NCI-H2171 treated with DMSO at 0.1 percent for 48 hours (cell line): ENCODE measurements at regions not wholly inside any gene's neighbourhood (a gene's known extent, or its start where the extent isn't known, plus 50 kb on each side); places are given as distances from the start of the nearest gene placed in this dataset.
"Not testable (repeated sequence)": the region's sequence is repeated elsewhere in the genome, so short reads cannot be mapped to it uniquely, and the experiment has no call there.

Experiments used
- DNase-seq: peaks from one replicate; lab custom pipeline; 2025; lab: John Stamatoyannopoulos, UW

DNA sequence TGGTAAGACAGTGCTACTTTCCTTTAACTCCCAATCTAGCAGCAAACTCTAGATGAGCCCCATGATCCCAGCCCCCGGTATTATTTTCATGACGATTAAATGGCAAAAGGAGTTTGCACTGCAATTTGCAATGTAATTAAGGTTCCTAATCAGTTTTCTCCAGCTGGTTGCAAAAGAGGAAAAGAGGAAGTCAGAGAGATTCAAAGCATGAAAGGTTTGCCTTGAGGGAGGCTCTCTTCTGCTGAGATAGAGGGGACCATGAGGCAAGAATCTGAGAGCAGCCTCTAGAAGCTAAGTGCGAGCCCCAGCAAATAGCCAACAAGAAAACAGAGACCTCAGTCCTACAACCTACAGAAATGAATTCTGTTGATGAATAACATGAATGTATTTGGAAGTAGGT is 527.1 kb downstream of the UQCRFS1 start:
- no peak for DNase-seq

DNA sequence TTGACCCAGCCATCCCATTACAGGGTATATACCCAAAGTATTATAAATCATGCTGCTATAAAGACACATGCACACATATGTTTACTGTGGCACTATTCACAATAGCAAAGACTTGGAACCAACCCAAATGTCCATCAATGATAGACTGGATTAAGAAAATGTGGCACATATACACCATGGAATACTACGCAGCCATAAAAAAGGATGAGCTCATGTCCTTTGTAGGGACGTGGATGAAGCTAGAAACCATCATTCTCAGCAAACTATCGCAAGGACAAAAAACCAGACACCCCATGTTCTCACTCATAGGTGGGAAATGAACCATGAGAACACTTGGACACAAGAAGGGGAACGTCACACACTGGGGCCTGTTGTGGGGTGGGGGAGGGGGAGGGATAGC is 527.9 kb downstream of the UQCRFS1 start:
- DNase-seq = not testable (repeated sequence)

DNA sequence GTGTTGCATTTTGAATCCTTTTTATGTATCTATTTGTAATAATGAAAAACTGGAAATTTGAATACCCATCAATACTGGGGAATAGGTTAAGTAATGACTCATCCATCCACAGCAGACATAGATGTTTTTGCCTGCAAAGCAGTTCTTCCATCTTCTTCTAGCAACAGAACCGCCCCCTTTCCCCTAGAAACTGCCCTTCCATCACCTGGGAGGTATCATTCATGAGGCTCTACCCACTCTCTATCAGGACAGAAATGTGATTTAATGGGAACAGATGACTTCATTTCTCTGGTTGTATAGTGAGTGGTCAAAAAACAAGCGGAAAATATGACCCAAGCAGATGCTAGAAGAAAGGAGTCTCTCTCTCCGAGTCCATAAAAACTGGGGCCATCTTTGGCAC is 532.8 kb downstream of the UQCRFS1 start:
- no peak for DNase-seq

DNA sequence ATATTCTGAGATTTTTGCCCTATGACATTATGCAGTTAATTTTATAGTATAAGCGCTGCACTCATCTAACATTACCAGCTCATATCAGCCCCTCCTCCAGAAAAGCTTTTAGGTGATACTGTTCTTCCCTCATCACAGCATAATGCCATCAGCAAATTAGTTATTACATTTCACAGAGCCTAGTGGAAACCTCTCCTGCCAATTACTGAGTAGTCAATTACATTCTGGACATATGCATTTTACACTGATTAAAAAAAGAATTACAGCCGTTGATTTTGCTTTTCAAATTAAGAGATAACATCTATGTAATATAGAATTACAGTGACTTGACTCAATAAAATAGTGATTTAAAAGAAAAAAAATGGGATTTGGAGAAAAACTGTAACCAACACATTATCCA is 542.1 kb downstream of the UQCRFS1 start:
- no peak for DNase-seq

DNA sequence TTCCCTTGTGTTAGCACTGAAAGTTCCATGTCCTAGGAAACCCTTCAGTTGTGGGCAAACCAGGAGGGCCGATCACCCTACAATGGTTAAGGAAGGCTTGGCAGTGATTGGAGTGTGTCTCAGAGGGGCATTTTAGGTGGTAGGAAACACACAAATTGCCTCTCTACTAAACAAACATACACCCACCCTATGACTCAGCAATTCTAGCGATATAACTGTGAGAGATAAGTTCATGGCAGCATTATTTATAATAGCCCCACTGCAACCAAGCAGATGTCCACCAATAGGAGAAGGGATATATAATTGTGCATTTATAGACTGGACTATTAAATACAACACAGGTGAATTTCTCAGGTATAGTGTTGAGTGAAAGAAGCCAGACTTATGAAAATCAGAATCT is 543.1 kb downstream of the UQCRFS1 start:
- no peak for DNase-seq

DNA sequence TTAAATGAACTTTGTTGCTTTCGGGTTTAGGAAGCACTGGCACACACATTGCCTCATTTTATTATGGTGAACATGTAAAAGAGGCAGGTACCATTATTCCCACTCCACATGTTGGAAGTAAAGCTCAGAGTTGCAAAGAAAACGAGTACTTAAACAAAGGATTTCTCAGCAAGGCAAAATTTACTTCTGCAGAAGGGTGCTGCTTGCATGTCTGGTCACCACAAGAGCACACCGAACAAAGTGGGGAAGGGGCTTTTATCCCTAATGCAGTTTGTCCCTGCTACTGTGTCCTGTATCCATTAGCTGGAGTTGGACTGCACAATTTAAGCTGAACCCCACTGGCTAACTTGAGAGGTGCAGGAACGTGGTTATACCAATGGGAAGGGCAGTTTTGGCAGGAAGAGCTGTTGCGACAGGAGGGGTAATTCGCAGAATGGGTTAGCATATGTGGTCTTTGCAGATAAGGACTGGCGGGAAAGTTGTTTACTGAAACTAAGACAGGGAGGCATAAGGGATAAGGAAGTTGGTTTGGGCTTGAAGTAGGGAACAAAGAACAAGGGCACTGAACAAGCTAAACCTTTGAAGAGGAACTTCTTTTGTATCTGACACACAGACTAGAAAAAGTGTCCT is 545.5 kb downstream of the UQCRFS1 start:
- DNase-seq = no peak

DNA sequence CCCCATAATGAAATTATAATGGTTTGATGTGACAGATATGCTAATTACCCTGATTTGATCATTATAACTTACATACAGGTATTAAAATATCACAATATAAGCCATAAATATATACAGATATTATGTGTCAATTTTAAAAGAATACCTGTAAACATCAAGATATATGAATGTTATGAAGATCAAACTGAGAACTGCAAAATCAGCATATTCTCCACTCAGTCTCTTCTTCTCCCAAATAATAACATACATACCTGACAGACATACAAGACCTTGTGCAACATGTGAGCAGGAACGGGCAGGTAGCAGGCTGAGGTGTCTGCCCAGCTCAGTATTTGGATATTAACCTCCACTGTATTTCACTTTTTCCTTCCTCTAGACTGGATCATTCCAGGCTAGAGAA is 547.2 kb downstream of the UQCRFS1 start:
- DNase-seq = no peak

DNA sequence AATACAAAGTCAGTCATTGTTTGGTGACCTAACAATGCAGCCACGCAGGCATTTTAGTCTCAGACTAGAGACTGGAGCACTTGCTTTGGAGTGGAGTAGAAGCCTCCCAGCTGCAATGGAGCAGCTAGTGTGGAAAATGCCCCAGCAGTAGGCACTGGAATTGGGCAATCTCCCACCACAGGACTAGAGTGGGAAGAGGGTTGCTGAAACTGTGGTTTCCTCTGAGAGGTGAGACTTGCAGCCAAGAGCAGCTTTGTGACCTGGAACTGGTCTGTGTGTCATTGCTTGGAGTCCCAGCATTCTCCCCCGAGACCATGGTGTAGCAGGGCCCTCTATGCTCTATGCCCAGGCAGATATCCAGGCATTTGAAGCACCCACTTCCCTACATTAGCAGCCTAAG is 556.3 kb downstream of the UQCRFS1 start:
- no peak for DNase-seq

DNA sequence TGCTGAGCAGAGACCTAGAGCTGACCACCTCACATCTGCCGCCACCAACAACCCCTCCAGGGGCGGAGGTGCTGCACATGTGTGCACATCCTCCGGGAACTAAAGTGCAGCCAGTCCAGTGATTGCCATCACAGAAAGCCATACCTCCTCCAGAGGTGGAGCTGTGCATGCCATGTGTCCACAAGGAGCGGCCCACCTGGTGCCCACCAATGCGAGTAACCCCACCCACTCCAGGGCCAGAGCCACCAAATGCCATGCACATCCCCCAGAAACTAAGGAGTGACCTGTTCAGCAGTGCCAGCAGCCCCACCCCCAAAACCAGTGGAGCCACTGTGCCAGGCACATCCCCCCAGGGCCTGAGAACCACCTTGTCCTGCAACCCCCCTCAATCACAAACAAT is 557.9 kb downstream of the UQCRFS1 start:
- DNase-seq = no peak

DNA sequence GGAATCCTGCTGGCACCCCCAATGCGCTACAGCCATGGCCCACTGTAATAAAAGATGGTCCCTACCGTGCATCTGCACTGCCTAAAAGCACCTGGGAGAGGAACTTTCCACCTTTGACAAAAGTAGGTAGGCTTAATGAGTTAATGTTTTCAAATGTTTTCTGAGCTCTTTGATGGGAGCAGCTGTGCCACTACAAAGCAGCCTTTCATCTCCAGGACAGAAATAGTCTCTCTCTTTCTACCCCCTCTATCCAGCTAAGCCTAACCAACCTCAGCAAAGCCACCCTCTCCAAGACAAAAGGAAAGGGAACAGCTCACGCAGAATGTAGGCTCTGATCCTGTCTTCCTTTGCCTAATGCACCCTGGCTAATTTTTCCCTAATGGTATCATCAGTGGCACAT is 560.2 kb downstream of the UQCRFS1 start:
- DNase-seq = no peak

DNA sequence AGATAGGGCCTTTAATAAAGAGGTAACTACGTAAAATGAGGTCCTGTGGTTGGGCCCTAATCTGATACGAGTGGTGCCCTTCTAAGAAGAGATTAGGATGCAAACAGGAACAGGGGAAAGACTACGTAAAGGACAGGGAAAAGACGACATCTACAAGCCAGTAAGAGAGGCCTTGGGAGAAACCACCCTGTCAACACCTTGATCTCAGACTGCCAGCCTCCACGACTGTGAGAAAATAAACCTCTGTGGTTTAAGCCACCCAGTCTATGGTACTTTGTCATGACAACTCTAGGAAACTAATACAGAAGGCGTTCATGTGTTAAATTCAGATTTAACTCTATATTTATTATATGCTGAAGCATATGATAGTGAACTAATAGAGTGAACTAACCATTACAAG is 566.3 kb downstream of the UQCRFS1 start:
- DNase-seq = no peak

DNA sequence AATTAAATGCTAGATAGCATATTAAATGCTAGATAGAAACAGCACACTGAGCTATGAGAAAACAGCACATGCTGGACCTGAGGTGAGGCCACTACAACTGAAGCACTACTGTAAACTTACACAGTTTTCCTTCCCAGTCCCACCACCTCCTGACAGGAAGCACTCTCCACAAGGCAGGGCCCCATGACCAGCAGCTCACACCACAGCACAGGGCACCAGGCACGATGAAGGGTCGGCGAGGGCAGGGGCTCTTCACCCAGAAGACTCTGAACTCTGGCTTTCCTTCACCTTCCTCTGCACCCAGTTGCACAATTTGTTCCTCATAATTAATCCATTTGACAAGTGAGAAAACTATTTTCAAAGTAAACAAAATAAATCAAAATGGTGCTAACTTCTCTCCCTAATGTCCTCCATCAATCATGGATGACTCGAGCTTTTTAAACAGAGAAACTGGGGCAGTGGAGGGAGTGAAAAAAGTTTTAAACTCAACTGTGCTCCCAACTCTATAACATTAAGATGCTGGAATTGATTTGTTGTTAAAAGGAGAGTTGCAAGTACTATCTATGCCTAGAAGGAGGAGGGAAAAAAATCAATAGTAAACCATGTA is 568.7 kb downstream of the UQCRFS1 start:
- DNase-seq = no peak

DNA sequence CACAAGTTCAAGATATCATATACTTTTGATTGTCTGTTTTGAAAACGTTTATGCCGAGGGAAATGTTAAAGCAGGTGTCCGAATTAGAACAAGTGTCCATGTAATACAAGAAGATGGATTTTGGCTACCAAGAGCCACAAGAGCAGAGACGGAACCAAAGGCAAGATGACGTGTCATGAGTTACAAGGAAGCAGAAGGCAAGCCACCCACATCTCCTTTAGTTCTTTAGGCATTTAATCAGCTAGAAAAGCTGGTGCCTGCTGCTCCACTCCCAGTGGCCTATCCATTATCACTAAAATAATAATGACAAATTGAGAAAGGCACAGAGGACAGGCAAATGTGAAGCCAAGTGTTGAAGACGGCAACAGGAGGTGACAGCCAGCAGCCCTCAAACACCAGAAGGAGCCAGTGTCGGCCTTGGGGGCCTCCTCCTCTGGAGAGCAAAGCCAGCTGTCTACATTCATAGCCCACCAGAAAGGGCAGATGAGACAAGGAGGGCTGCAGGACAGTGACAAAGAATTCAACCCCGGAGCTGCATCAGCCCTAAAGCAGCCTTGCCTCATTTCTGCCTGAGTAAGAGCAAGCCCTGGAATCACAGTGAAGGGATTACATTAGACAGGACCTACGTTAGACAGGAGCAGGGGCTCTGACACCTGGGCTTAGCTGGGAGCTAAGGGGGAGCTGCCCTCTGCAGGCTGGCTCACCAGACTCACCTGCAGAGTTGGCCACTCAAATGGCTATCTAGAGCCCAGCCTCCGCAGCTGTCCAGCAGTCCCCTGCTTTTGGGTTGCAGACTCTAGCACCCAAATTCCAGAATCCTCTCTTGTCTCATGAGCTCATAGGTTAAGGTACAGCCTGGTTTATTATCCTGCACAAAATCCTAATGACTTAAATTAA is 569.9 kb downstream of the UQCRFS1 start:
- DNase-seq = no peak

DNA sequence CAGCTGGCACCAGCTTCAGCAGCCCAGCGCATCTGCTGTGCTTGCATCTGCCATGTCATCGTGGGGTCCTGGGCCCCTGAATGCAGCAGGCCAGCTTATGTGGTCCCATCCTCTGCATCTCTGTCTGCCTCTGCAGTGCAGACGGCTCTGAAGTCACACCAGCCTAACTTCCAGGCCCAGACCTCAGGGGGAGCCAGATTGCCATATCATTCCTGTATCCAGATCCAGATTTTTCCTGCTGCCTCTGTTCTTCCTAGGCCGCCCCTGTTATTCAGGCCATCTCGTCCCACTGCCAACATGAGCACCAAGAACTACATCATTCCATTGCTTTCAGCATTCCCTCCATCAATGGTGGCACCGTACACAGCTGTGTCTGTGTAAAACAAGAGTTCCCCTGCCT is 571.6 kb downstream of the UQCRFS1 start:
- DNase-seq = no peak

DNA sequence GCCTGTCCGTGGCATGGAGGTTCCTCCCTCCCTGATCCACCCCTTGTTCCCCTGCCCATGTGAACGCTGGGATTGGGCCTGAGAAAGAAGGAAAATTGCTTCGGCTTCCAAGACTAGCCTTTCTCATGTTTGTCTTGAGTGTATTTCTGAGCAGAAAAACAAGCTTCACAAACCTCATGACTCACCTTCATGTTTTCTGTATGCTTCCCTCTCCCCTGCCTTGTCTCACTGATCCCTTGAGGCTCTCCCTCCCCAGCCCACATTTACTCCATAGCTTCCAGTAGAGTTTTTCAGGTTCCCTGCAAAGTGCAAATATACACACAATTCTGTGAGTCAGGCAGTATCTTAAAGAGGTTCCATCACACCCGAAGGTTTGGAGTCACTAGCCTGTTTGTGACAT is 572.4 kb downstream of the UQCRFS1 start:
- DNase-seq = no peak

DNA sequence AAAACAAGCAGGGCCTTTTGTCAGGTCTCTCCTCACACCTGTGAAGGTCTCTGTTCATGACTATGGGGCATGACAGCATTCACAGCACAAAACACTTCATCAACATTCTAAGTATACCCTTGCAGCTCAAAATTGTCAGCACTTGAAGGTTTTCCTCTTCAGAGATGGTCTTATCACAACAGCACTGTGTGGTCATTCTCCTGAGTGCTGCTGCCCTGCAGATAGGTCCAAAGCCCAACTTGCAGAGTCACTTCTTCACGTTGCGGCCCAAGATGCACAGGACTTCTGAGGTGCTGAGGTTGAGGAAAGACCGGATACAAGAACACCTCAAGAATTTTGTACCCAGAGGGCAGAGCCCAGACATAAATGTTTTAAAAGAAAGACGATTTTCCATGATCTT is 574.5 kb downstream of the UQCRFS1 start:
- no peak for DNase-seq

DNA sequence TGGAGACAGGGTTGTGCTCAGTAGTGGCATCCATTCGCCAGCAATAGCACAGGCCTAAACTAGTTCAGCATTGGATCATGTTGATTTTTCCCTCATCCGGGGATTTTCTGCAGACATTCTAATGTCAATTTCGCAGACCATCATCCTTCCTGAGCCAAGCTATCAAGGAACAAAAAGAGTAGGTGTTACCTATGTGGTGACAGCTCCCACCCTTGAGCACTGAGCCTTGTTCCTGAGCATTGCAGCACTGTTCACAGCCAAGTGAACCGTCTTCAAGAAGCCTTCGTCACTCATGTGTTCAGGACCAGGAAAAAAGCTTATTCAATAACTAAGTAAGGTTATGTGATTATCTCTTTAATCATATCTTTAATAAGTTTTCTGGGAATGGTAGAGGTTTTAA is 576.2 kb downstream of the UQCRFS1 start:
- DNase-seq = no peak

DNA sequence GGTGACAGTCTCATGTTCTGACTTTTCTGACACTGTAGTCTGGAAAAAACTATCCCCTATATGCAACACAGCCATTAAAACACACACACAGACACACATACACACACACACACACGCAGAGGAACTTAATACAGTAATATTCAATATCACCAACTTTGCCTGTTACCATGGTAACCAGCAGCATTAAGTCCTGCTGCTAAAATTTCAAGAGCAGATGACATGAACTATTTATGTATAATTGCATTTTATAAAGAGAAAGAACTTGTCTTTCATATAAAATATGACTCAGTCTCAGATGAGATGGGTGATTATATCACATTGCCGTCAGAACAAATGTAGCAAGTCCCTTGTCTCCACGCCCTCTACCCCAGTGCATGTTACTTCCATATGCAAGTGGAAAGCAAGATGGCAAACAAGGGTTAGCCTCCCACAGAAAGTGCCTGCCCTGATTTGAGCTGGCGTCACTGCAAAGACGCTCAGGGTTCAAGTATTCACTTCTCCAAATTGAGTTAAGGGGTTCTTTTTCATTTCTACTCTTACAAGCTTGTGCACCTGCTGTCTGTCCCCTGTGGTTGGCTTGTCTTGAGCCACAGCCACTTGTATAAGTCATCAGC is 576.8 kb downstream of the UQCRFS1 start:
- no peak for DNase-seq

DNA sequence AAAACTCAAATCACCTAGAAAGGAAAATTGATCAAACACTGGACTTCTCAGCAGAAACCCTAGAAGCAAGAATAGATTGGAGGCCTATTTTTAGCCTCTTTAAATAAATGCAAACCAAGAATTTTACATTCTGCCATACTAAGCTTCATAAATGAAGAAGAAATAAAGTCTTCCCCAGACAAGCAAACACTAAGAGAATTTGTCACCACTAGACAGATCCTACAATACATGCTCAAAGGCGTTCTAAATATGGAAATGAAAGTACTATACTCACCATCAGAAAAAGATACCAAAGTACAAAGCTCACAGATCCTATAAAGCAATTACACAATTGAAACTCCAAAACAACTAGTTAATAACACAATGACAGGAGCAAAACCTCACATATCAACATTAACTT is 578.1 kb downstream of the UQCRFS1 start:
- no peak for DNase-seq

DNA sequence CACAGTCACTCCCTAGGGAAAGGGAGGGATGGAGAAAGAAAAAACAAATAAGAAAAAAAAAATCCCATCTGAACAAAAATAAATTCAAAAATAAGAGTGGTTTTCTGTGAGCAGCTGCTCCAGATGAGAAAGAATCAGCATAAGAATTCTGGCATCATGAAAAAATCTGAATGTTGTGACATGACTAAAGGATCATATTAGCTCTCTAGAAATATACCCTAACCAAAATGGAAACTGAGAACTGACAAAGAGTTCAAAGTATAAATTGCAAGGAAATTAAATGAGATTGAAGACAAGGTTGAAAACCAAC is 579.0 kb downstream of the UQCRFS1 start:
- DNase-seq = no peak

DNA sequence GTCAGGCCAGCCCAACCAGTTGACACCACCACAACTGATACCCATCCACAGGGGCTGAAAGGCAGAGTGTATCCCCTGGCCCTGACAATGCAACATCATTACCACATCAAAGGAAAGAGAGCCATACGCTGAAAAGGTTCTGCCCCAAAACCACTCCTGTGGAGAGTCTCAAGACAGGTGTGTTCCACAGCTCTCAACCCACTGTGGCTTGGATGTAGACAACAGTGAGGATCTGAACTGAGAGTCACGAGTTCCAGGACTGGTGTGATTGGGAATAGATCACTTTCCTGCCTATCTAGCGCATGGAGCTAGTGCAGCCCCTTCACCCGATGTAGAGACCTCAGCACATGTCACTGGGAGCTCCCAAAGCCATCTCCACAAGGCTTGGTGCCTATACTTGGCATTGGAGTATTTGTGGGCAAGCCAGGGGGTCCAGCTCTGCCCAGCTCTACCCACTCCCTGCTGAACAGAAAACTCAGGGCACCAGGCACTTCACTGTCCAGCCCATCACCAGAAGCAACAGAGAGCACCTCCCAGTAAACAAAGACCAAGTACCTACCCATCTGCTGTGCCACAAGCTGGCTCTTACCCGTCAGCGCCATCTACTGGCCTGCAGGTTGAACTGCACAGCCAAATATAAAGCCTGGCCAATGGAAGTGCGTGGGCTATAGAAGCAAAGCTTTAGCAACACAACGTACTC is 579.5 kb downstream of the UQCRFS1 start:
- DNase-seq = peak; percentile 68

DNA sequence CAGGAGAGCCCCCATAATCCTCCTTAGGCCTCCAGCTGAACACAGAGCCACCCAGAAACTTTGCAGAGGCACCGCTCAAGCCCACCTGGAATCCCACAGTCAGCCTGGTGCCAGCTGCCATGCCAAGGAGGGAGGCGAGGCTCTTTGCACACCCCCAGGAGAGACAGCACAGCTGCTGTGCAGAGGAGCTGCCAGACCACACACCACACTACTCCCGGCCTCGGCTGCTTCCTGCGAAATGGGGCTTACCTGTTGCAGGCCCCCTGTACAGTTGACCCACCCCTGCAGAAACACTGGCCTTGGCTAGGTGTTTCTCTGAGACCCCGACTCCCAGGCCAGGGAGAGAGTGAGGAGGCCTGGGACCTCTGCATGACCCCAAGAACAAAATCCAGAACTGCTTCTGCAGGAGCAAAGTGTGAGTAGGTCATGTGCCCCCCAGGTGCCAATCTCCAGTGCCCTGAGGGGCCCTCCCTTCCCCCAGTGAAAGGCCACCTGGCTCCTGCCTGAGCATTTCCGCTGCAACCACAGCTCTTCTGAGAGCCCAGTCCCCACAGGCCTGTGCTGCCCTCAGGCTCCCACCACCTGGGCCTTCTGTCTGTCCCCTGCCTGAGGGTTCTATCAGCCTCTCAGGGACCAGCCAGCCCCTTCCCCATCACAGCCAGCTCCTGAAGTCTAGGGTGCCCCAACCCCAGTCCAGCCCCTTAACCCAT is 580.4 kb downstream of the UQCRFS1 start:
- DNase-seq = no peak
